GM12864 (cell line): ENCODE measurements at regions not wholly inside any gene's neighbourhood (a gene's known extent, or its start where the extent isn't known, plus 50 kb on each side); places are given as distances from the start of the nearest gene placed in this dataset.

Experiments
- DNase-seq: peaks from one replicate; pipeline ENCODE4 v3.0.0-alpha.2; 2011; ENCODE audit warnings: low read depth
- H3K4me3 ChIP-seq: 2 replicates; pipeline ENCODE4 v1.5.1; 2011; ENCODE audit warnings: mild to moderate bottlenecking, low read depth, low read length, control low read depth
- TF ChIP-seq, protein P1 (sequence below): IDR thresholded peaks from 2 replicates; pipeline ENCODE4 v1.5.1; 2011; ENCODE audit warnings: low read depth, mild to moderate bottlenecking, moderate library complexity, low read length, control low read depth, inconsistent platforms; ENCODE audit errors: missing control alignments

- TF ChIP-seq, protein P1, sequence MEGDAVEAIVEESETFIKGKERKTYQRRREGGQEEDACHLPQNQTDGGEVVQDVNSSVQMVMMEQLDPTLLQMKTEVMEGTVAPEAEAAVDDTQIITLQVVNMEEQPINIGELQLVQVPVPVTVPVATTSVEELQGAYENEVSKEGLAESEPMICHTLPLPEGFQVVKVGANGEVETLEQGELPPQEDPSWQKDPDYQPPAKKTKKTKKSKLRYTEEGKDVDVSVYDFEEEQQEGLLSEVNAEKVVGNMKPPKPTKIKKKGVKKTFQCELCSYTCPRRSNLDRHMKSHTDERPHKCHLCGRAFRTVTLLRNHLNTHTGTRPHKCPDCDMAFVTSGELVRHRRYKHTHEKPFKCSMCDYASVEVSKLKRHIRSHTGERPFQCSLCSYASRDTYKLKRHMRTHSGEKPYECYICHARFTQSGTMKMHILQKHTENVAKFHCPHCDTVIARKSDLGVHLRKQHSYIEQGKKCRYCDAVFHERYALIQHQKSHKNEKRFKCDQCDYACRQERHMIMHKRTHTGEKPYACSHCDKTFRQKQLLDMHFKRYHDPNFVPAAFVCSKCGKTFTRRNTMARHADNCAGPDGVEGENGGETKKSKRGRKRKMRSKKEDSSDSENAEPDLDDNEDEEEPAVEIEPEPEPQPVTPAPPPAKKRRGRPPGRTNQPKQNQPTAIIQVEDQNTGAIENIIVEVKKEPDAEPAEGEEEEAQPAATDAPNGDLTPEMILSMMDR = no peak
- no peak overlapping the region for H3K4me3 ChIP-seq
- DNase-seq = no peak
Measured at GRCh38 chr7:418636-419280, 100.9 kb downstream of the PDGFA start.

- DNase-seq = no peak
- H3K4me3 ChIP-seq = no peak overlapping the region
- TF ChIP-seq, protein P1 = no peak
Measured at GRCh38 chr7:420142-421093, 99.2 kb downstream of the PDGFA start.

DNA sequence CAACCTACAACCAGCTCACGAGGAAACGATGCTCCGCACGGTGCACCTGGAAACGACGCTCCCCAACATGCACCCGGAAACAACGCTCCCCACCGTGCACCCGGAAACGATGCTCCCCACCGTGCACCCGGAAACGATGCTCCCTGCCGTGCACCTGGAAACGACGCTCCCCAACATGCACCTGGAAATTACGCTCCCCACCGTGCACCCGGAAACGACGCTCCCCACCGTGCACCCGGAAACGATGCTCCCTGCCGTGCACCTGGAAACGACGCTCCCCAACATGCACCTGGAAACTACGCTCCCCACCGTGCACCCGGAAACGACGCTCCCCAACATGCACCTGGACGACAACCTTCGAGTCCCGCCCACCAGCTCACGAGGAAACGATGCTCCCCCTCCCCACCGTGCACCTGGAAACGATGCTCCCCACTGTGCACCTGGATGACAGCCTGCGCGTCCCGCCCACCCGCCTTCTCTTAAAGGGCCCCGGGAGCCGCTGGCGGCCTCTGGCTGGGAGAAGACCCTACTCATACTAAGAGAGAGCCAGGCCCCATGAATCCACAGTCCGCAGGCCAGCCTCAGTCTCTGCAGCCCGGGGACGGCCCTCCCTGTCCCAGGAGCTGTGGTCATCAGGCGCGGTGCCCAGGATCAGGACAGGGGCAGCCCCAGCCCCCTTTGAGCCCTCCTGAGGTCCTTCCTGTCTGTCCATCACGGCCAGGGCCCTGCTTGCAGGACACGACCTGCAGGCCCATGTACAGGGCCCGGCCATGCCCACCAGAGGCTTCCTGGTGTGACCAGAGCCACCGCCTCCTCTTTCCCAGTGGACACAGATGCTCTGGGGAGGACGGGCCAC is 98.3 kb downstream of the PDGFA start:
- TF ChIP-seq, protein P1 = no peak
- no peak for DNase-seq
- no peak overlapping the region for H3K4me3 ChIP-seq

DNA sequence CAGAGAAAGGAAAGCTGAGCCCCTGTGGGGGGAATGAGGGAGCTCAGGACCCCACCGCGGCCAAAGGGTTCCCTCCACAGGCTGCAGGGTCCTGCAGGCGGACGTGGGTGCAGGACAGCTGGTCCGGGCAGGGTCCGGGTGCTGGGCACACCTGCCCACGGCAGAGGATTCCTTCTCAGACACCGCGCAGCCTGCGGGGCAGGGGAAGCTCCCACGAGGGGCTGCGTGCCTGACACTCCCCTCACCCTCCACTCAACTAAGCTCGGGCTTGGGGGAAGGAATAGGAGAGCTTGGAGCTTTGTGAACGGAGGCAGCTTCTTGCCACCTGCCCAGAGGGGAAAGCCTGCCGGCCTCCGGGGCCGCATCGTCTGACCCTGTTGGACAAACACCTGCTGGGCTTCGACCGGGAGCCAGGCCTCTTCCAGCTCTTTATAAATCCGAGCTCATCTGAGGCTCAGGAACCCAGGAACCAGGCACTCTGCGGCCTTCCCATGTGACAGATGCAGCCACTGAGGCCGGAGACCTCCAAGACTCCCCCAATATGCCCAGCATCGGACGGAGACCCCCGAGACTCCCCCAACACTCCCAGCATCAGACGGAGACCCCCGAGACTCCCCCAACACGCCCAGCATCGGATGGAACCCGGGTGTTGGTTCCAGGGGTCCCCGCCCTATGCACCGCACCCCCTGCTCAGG is 97.3 kb downstream of the PDGFA start:
- DNase-seq = no peak
- H3K4me3 ChIP-seq = no peak overlapping the region

DNA sequence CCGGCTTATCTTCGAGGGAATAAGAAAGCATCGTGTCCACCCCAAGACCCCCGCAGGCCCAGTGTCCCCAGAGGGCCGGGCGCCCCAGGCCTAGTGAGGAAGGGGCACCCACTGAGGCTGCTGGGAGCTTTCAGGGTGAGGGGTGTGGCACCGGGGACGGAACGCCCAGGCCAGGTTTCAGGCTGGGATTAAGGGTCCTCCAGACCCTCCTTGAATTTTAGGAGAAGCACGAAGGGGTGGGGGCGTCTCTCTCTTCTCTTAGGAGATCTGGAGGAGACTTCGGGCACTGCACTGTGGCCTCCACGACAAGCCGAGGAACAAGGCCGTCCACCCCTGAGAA is 96.8 kb downstream of the PDGFA start:
- no peak for DNase-seq
- H3K4me3 ChIP-seq = no peak overlapping the region
- TF ChIP-seq, protein P1 = no peak

More for the DNA sequence above, 97.3 kb downstream of the PDGFA start:
- TF ChIP-seq, protein P1 = no peak
